NT2/D1 (cell line): ENCODE measurements at regions not wholly inside any gene's neighbourhood (a gene's known extent, or its start where the extent isn't known, plus 50 kb on each side); places are given as distances from the start of the nearest gene placed in this dataset.

ENCODE experiments used
- SUZ12 ChIP-seq: IDR thresholded peaks from 2 replicates; pipeline ENCODE4 v1.6.1; 2011; ENCODE audit not compliant: insufficient read length, insufficient read depth; ENCODE audit errors: extremely low read depth
- YY1 ChIP-seq: IDR thresholded peaks from 2 replicates; pipeline ENCODE4 v1.6.1; 2011; ENCODE audit not compliant: insufficient read length, insufficient read depth

- TF ChIP-seq YY1 (no peak), SUZ12 (no peak)
Measured at GRCh38 chr22:34427841-34428240, 507.6 kb upstream of the LARGE1 start.
